ENCODE measurements at regions not wholly inside any gene's neighbourhood (a gene's known extent, or its start where the extent isn't known, plus 50 kb on each side); places are given as distances from the start of the nearest gene placed in this dataset.
"Not testable (repeated sequence)": the region's sequence is repeated elsewhere in the genome, so short reads cannot be mapped to it uniquely, and the experiment has no call there.

DNA sequence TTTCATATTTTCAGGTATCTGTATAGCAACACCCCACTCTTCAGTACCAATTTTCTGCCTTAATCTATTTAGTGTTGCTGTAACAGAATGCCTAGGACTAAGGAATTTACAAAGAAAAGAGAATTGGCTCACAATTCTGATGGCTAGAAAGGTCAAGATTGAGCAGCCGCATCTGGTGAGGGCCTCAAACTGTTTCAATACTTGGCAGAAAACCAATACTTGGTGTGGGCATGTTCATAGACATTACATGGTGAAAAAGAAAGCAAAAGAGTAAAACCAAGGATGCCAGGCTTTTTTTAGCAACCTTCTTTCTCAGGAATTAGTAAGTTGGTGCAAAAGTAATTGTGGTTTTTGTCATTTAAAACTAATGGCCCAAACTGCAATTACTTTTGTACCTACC lies 1041.1 kb upstream of the CDH6 start:
- Histone ChIP-seq H3K4me3 (no peak overlapping the region), H3K27ac (replicated peaks) (no peak overlapping the region), H3K27me3 (ENCODE audit: low read depth) (no peaks in the 10 kb centered on the region)

DNA sequence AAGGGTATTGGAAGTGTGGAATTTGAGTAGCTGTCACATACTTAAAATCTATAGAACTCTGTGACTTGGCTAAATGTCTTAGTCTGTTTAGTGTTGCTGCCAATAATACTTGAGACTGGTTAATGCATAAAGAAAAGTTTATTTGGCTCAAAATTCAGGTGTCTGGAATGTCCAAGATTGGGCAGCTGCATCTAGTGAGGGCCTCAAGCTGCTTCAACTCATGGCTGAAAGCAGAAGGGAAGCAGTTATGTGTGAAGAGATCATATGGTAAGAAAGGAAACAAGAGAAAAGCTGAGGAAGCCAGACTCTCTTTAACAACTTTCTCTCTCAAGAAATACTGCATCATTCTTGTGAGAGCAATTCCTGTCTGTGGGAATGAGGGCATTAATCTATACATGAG lies 1043.3 kb upstream of the CDH6 start:
- Histone ChIP-seq H3K27ac (replicated peaks) (no peak overlapping the region), H3K36me3 (no peaks in the 10 kb centered on the region), H3K4me3 (no peak overlapping the region), H3K27me3 (ENCODE audit: low read depth) (no peaks in the 10 kb centered on the region), H3K4me1 (no peaks in the 10 kb centered on the region), H3K9me3 (replicated peaks) (peaks cover 13% of the 10 kb centered on the region)
- TF ChIP-seq CTCF (IDR thresholded peaks at IDR 0.05; ENCODE audit: borderline replicate concordance) = no peak
- intact Hi-C loops (cut with micrococcal nuclease) = no loop called here
- DNase-seq = no peak

More for the DNA sequence above, 1041.1 kb upstream of the CDH6 start:
- Histone ChIP-seq H3K9me3 (replicated peaks) (peaks cover 5% of the 10 kb centered on the region), H3K4me1 (no peaks in the 10 kb centered on the region), H3K36me3 (no peaks in the 10 kb centered on the region)
- no peak for DNase-seq
- intact Hi-C loops (cut with micrococcal nuclease) = no loop called here
- no peak for TF ChIP-seq CTCF (IDR thresholded peaks at IDR 0.05; ENCODE audit: borderline replicate concordance)

DNA sequence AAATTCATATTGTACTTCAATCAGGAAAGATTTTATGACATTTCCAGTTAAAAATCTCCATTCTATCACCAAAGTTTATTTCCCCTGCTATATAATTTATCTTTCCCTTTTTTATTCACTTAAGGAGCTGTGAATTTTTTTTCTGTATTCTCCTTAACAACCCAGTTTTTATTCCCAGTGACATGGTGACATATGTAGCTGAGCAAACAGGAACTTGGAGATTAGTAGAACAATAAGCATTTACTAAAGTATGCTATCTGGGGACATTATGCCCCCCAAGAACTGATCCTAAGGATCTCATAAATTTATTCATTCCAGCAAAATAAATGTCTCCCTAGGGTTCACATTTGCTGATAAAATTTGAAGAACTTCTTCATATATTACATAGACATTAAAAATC lies 1044.0 kb upstream of the CDH6 start:
- no peaks in the 10 kb centered on the region for H3K4me1 ChIP-seq
- intact Hi-C loops (cut with micrococcal nuclease) = no loop called here
- peaks cover 13% of the 10 kb centered on the region for H3K9me3 ChIP-seq (replicated peaks)
- no peak for DNase-seq
- TF ChIP-seq CTCF (IDR thresholded peaks at IDR 0.05; ENCODE audit: borderline replicate concordance) = no peak
- no peak overlapping the region for H3K27ac ChIP-seq (replicated peaks)
- no peak overlapping the region for H3K4me3 ChIP-seq
- H3K27me3 ChIP-seq (ENCODE audit: low read depth) = no peaks in the 10 kb centered on the region
- H3K36me3 ChIP-seq = no peaks in the 10 kb centered on the region

GRCh38 chr5:30147976-30148375 lies 1045.5 kb upstream of the CDH6 start:
- intact Hi-C loops (cut with micrococcal nuclease) = no loop called here
- Histone ChIP-seq H3K9me3 (replicated peaks) (peaks cover 21% of the 10 kb centered on the region), H3K36me3 (no peaks in the 10 kb centered on the region), H3K4me1 (no peaks in the 10 kb centered on the region), H3K27me3 (ENCODE audit: low read depth) (no peaks in the 10 kb centered on the region), H3K4me3 (no peak overlapping the region), H3K27ac (replicated peaks) (no peak overlapping the region)
- TF ChIP-seq CTCF (IDR thresholded peaks at IDR 0.05; ENCODE audit: borderline replicate concordance) = no peak
- DNase-seq = no peak

- H3K27me3 ChIP-seq (ENCODE audit: low read depth); H3K36me3 ChIP-seq; DNase-seq; H3K4me3 ChIP-seq; H3K27ac ChIP-seq (replicated peaks); H3K4me1 ChIP-seq; intact Hi-C loops (cut with micrococcal nuclease): not testable (repeated sequence)
- H3K9me3 ChIP-seq (replicated peaks) = peaks cover 33% of the 10 kb centered on the region
Measured at GRCh38 chr5:30144059-30144458, 1049.4 kb upstream of the CDH6 start.

DNA sequence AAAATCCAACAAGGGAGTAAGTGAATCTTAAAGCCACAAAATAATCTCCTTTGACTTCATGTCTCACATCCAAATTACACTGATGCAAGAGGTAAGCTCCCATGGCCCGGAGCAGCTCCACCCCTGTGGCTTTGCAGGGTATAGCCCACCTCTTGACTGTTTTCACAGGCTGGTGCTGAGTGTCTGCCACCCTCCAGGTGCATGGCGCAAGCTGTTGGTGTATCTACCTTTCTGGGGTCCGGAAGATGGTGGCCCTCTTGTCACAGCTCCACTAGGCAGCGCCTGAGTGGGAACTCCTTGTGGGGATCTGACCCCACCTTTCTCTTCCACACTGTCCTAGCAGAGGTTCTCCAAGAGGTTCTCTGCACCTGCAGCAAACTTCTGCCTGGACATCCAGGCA lies 1051.1 kb upstream of the CDH6 start:
- H3K4me1 ChIP-seq = no peaks in the 10 kb centered on the region
- H3K27ac ChIP-seq (replicated peaks) = no peak overlapping the region
- H3K36me3 ChIP-seq = no peaks in the 10 kb centered on the region
- TF ChIP-seq CTCF (IDR thresholded peaks at IDR 0.05; ENCODE audit: borderline replicate concordance) = no peak
- DNase-seq = no peak
- intact Hi-C loops (cut with micrococcal nuclease) = no loop called here
- H3K27me3 ChIP-seq (ENCODE audit: low read depth) = no peaks in the 10 kb centered on the region
- H3K9me3 ChIP-seq (replicated peaks) = peaks cover 33% of the 10 kb centered on the region
- H3K4me3 ChIP-seq = no peak overlapping the region

Measured in left ventricle myocardium inferior (tissue), 1 donor.